ENCODE measurements at regions not wholly inside any gene's neighbourhood (a gene's known extent, or its start where the extent isn't known, plus 50 kb on each side); places are given as distances from the start of the nearest gene placed in this dataset.

GRCh38 chr3:86176445-86176784 is 814.5 kb downstream of the VGLL3 start:
- no peaks in the 10 kb centered on the region for H3K27me3 ChIP-seq (replicated peaks in 1 of 4; ENCODE audit: control extremely low read depth in 1 of 4, control insufficient read depth in 3 of 4, insufficient read depth in 4 of 4, low read length in 3 of 4)
- DNase-seq (no peak), ATAC-seq (ENCODE audit: low read depth) (no peak)
- no peaks in the 10 kb centered on the region for H3K9me3 ChIP-seq (ENCODE audit: control extremely low read depth in 1 of 3, control insufficient read depth in 2 of 3, insufficient read depth in 1 of 3, low read length in 2 of 3)
- Mint-ChIP-seq H3K4me1 (no peaks in the 10 kb centered on the region), H3K27me3 (no peaks in the 10 kb centered on the region), H3K4me3 (no peak overlapping the region), H3K27ac (no peak overlapping the region), H3K9me3 (ENCODE audit: insufficient read depth) (no peaks in the 10 kb centered on the region)
- no peak overlapping the region for H2AFZ ChIP-seq (ENCODE audit: insufficient read depth, low read depth, low read length, poor library complexity, severe bottlenecking)
- H3K9ac ChIP-seq (ENCODE audit: low read length) = no peak overlapping the region
- CTCF ChIA-PET = no interaction called here
- no peaks in the 10 kb centered on the region for H3K36me3 ChIP-seq (replicated peaks in 1 of 2; ENCODE audit: control extremely low read depth in 1 of 2, control insufficient read depth in 1 of 2, extremely low read depth in 1 of 2, insufficient read depth in 2 of 2, low read length in 1 of 2)
- intact Hi-C loops (cut with micrococcal nuclease) = no loop called here
- H3K4me1 ChIP-seq (ENCODE audit: control insufficient read depth in 2 of 2, insufficient read depth in 2 of 2, low read length in 2 of 2) = no peaks in the 10 kb centered on the region
- no peaks in the 10 kb centered on the region for H3K79me2 ChIP-seq (ENCODE audit: control insufficient read depth, insufficient read depth, low read length)
- no peak overlapping the region for H3K4me2 ChIP-seq (replicated peaks; ENCODE audit: low read depth, low read length, poor library complexity, severe bottlenecking)
- 94% methylated on average over 2 of the region's 3 CpGs for WGBS (ENCODE audit: insufficient coverage)
- no peaks in the 10 kb centered on the region for H4K20me1 ChIP-seq (ENCODE audit: control insufficient read depth, insufficient read depth, low read length, poor library complexity, severe bottlenecking)
- H3K27ac ChIP-seq (ENCODE audit: low read length in 2 of 2) = no peak overlapping the region
- TF ChIP-seq CTCF (IDR thresholded peaks at IDR 0.05) (no peak), EZH2 (IDR thresholded peaks at IDR 0.05; ENCODE audit: borderline replicate concordance, insufficient read depth, low read depth, low read length, poor library complexity, severe bottlenecking) (no peak)
- H3K4me3 ChIP-seq (ENCODE audit: control extremely low read depth in 1 of 5, extremely low read depth in 1 of 5, insufficient read depth in 1 of 5, low read depth in 2 of 5, low read length in 4 of 5) = no peak overlapping the region
- POLR2A ChIA-PET = no interaction called here

GRCh38 chr3:86175593-86176444 is 815.1 kb downstream of the VGLL3 start:
- WGBS (ENCODE audit: insufficient coverage) = 96% methylated on average over 3 of the region's 7 CpGs
- CTCF ChIA-PET = no interaction called here
- H3K9me3 Mint-ChIP-seq (ENCODE audit: insufficient read depth) = no peaks in the 10 kb centered on the region
- H3K4me3 Mint-ChIP-seq = no peak overlapping the region
- H3K9ac ChIP-seq (ENCODE audit: low read length) = no peak overlapping the region
- ATAC-seq (ENCODE audit: low read depth) = no peak
- POLR2A ChIA-PET = no interaction called here
- no peak overlapping the region for H3K4me2 ChIP-seq (replicated peaks; ENCODE audit: low read depth, low read length, poor library complexity, severe bottlenecking)
- H3K27me3 ChIP-seq (replicated peaks in 1 of 4; ENCODE audit: control extremely low read depth in 1 of 4, control insufficient read depth in 3 of 4, insufficient read depth in 4 of 4, low read length in 3 of 4) = no peaks in the 10 kb centered on the region
- no peak overlapping the region for H3K4me3 ChIP-seq (ENCODE audit: control extremely low read depth in 1 of 5, extremely low read depth in 1 of 5, insufficient read depth in 1 of 5, low read depth in 2 of 5, low read length in 4 of 5)
- no peak for DNase-seq
- no peaks in the 10 kb centered on the region for H4K20me1 ChIP-seq (ENCODE audit: control insufficient read depth, insufficient read depth, low read length, poor library complexity, severe bottlenecking)
- H3K27ac ChIP-seq (ENCODE audit: low read length in 2 of 2) = no peak overlapping the region
- no peaks in the 10 kb centered on the region for H3K4me1 Mint-ChIP-seq
- H3K79me2 ChIP-seq (ENCODE audit: control insufficient read depth, insufficient read depth, low read length) = no peaks in the 10 kb centered on the region
- H3K27ac Mint-ChIP-seq = no peak overlapping the region
- H3K4me1 ChIP-seq (ENCODE audit: control insufficient read depth in 2 of 2, insufficient read depth in 2 of 2, low read length in 2 of 2) = no peaks in the 10 kb centered on the region
- intact Hi-C loops (cut with micrococcal nuclease) = no loop called here
- no peaks in the 10 kb centered on the region for H3K36me3 ChIP-seq (replicated peaks in 1 of 2; ENCODE audit: control extremely low read depth in 1 of 2, control insufficient read depth in 1 of 2, extremely low read depth in 1 of 2, insufficient read depth in 2 of 2, low read length in 1 of 2)
- TF ChIP-seq EZH2 (IDR thresholded peaks at IDR 0.05; ENCODE audit: borderline replicate concordance, insufficient read depth, low read depth, low read length, poor library complexity, severe bottlenecking) (no peak), CTCF (IDR thresholded peaks at IDR 0.05) (no peak)
- H3K9me3 ChIP-seq (ENCODE audit: control extremely low read depth in 1 of 3, control insufficient read depth in 2 of 3, insufficient read depth in 1 of 3, low read length in 2 of 3) = peaks cover 0 to 4% (median 0%) of the 10 kb centered on the region in 3 donors
- no peak overlapping the region for H2AFZ ChIP-seq (ENCODE audit: insufficient read depth, low read depth, low read length, poor library complexity, severe bottlenecking)
- H3K27me3 Mint-ChIP-seq = no peaks in the 10 kb centered on the region
